IPS-18c (cell line): ENCODE measurements at regions not wholly inside any gene's neighbourhood (a gene's known extent, or its start where the extent isn't known, plus 50 kb on each side); places are given as distances from the start of the nearest gene placed in this dataset.
"Not testable (repeated sequence)": the region's sequence is repeated elsewhere in the genome, so short reads cannot be mapped to it uniquely, and the experiment has no call there.

Source experiments
- H3K4me3 ChIP-seq: 2 replicates; pipeline ENCODE4 v1.7.0; 2013; ENCODE audit warnings: low read depth, mild to moderate bottlenecking, low read length, moderate library complexity; ENCODE audit not compliant: insufficient read depth
- H3K9me3 ChIP-seq: one replicate; pipeline ENCODE4 v1.6.1; 2013; ENCODE audit warnings: mild to moderate bottlenecking, low read length, moderate library complexity; ENCODE audit not compliant: control insufficient read depth, insufficient read depth

- H3K4me3 ChIP-seq, H3K9me3 ChIP-seq: not testable (repeated sequence)
These were observed 109.8 kb upstream of the VKORC1L1 start for GRCh38 chr7:65763114-65763513.

- H3K9me3 ChIP-seq: not testable (repeated sequence)
These were observed 102.2 kb upstream of the VKORC1L1 start for GRCh38 chr7:65770473-65771225.

GRCh38 chr7:65771226-65771569, 101.7 kb upstream of the VKORC1L1 start:
- H3K4me3 ChIP-seq: peak overlapping the region; percentile 78; the same call in 1 of the 2 replicates
- H3K9me3 ChIP-seq: not testable (repeated sequence)

More at GRCh38 chr7:65770473-65771225, 102.2 kb upstream of the VKORC1L1 start:
- peak overlapping the region; percentile 78 for H3K4me3 ChIP-seq

GRCh38 chr7:65776677-65777076, 96.2 kb upstream of the VKORC1L1 start:
- H3K4me3 ChIP-seq, H3K9me3 ChIP-seq: not testable (repeated sequence)

GRCh38 chr7:65789943-65790342, 82.9 kb upstream of the VKORC1L1 start:
- H3K4me3 ChIP-seq, H3K9me3 ChIP-seq: not testable (repeated sequence)

- H3K4me3 ChIP-seq, H3K9me3 ChIP-seq: not testable (repeated sequence)
These were observed 81.1 kb upstream of the VKORC1L1 start for GRCh38 chr7:65791788-65792187.

- H3K4me3 ChIP-seq, H3K9me3 ChIP-seq: not testable (repeated sequence)
These were observed 80.1 kb upstream of the VKORC1L1 start for GRCh38 chr7:65792726-65793125.

GRCh38 chr7:65794671-65795391, 78.0 kb upstream of the VKORC1L1 start:
- H3K9me3 ChIP-seq, H3K4me3 ChIP-seq: not testable (repeated sequence)

- not testable (repeated sequence) for H3K4me3 ChIP-seq, H3K9me3 ChIP-seq
These were observed 77.5 kb upstream of the VKORC1L1 start for GRCh38 chr7:65795392-65795716.

GRCh38 chr7:65796205-65796604, 76.7 kb upstream of the VKORC1L1 start:
- no peaks in the 10 kb centered on the region for H3K9me3 ChIP-seq

GRCh38 chr7:65797086-65797485, 75.8 kb upstream of the VKORC1L1 start:
- H3K9me3 ChIP-seq, H3K4me3 ChIP-seq: not testable (repeated sequence)

More at GRCh38 chr7:65796205-65796604, 76.7 kb upstream of the VKORC1L1 start:
- no peak overlapping the region for H3K4me3 ChIP-seq

- H3K4me3 ChIP-seq: not testable (repeated sequence)
These were observed 75.3 kb upstream of the VKORC1L1 start for GRCh38 chr7:65797566-65797965.

GRCh38 chr7:65798111-65799075, 74.5 kb upstream of the VKORC1L1 start:
- H3K9me3 ChIP-seq: no peaks in the 10 kb centered on the region
- no peak overlapping the region for H3K4me3 ChIP-seq

More at GRCh38 chr7:65797566-65797965, 75.3 kb upstream of the VKORC1L1 start:
- not testable (repeated sequence) for H3K9me3 ChIP-seq

GRCh38 chr7:65800191-65800590, 72.7 kb upstream of the VKORC1L1 start:
- H3K4me3 ChIP-seq, H3K9me3 ChIP-seq: not testable (repeated sequence)

- Histone ChIP-seq H3K9me3 (no peaks in the 10 kb centered on the region), H3K4me3 (no peak overlapping the region)
These were observed 72.0 kb upstream of the VKORC1L1 start for GRCh38 chr7:65800890-65801341.

GRCh38 chr7:65804887-65805286, 68.0 kb upstream of the VKORC1L1 start:
- no peaks in the 10 kb centered on the region for H3K9me3 ChIP-seq
- H3K4me3 ChIP-seq: no peak overlapping the region

GRCh38 chr7:65807067-65807466, 65.8 kb upstream of the VKORC1L1 start:
- H3K9me3 ChIP-seq, H3K4me3 ChIP-seq: not testable (repeated sequence)
